22Rv1 (cell line): ENCODE measurements at regions not wholly inside any gene's neighbourhood (a gene's known extent, or its start where the extent isn't known, plus 50 kb on each side); places are given as distances from the start of the nearest gene placed in this dataset.

Source experiments
- CTCF ChIP-seq: fragments of 450-650 bp; IDR thresholded peaks from 2 replicates; pipeline ENCODE4 v1.5.1; 2017; ENCODE audit warnings: mild to moderate bottlenecking
- ZFX ChIP-seq: fragments of 450-650 bp; IDR thresholded peaks from 2 replicates; pipeline ENCODE4 v1.6.1; 2017; ENCODE audit warnings: antibody characterized with exemption, borderline replicate concordance

DNA sequence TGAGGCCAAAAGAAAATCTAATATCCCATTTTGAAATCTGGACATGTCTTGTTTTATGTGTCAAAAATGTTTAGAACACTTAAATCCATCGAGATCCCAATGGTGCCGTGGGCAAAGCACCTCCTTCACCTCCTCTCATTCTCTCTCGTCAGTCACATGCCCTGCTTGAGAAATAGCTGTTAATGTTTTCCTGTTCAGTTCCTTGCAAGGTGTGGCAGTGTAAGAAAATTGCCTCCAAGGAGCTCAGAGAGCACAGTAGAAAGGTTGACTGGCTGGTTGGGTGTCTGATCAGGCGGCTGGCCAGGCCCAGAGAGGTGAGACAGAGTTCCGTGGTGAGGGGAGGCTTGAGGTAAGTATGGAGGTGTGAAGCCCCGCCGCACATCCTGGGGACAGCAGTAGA lies 210.2 kb downstream of the TSN start:
- no peak for TF ChIP-seq CTCF
- TF ChIP-seq ZFX: no peak
